Subcutaneous abdominal adipose tissue (tissue), 5 donors: ENCODE measurements at regions not wholly inside any gene's neighbourhood (a gene's known extent, or its start where the extent isn't known, plus 50 kb on each side); places are given as distances from the start of the nearest gene placed in this dataset.
"Not testable (repeated sequence)": the region's sequence is repeated elsewhere in the genome, so short reads cannot be mapped to it uniquely, and the experiment has no call there.

Experiments
- H3K27ac ChIP-seq: one replicate; pipeline ENCODE4 v1.7.0; 2013; ENCODE audit warnings: low read depth, mild to moderate bottlenecking, inconsistent platforms, low read length, moderate library complexity
- H3K27me3 ChIP-seq, 5 donors: one replicate each; pipeline ENCODE4 v1.7.0; 2013; ENCODE audit warnings: low read length in 5 of 5, inconsistent platforms in 1 of 5; ENCODE audit not compliant: control insufficient read depth in 5 of 5, insufficient read depth in 4 of 5
- H3K36me3 ChIP-seq, 5 donors: one replicate each; pipeline ENCODE4 v1.7.0; 2013; ENCODE audit warnings: low read length in 5 of 5; ENCODE audit not compliant: control insufficient read depth in 5 of 5, insufficient read depth in 5 of 5
- H3K4me1 ChIP-seq, 5 donors: one replicate each; pipeline ENCODE4 v1.7.0; 2013; ENCODE audit warnings: low read length in 5 of 5, mild to moderate bottlenecking in 3 of 5, moderate library complexity in 1 of 5; ENCODE audit not compliant: control insufficient read depth in 5 of 5, insufficient read depth in 5 of 5
- H3K4me3 ChIP-seq, 5 donors: one replicate each; pipeline ENCODE4 v1.7.0; 2013; ENCODE audit warnings: low read length in 5 of 5, low read depth in 1 of 5
- H3K9ac ChIP-seq, 5 donors: one replicate each; pipeline ENCODE4 v1.7.0; 2013; ENCODE audit warnings: low read length in 5 of 5, mild to moderate bottlenecking in 4 of 5, moderate library complexity in 3 of 5
- H3K9me3 ChIP-seq, 5 donors: one replicate each; pipeline ENCODE4 v1.7.0; 2013; ENCODE audit warnings: low read length in 5 of 5; ENCODE audit not compliant: control insufficient read depth in 5 of 5
- donor health status: healthy.
- donor health status: healthy.
- donor health status: healthy.
- donor health status: healthy.
- donor health status: healthy.

GRCh38 chr17:56710986-56711385 lies 117.5 kb downstream of the NOG start:
- Histone ChIP-seq H3K4me1 (peaks cover 0 to under 1% (median 0%) of the 10 kb centered on the region in 5 donors), H3K36me3 (no peaks in the 10 kb centered on the region), H3K27me3 (peaks cover 0 to 5% (median 0%) of the 10 kb centered on the region in 5 donors), H3K9ac (no peak overlapping the region), H3K9me3 (no peaks in the 10 kb centered on the region), H3K27ac (no peak overlapping the region), H3K4me3 (no peak overlapping the region)

DNA sequence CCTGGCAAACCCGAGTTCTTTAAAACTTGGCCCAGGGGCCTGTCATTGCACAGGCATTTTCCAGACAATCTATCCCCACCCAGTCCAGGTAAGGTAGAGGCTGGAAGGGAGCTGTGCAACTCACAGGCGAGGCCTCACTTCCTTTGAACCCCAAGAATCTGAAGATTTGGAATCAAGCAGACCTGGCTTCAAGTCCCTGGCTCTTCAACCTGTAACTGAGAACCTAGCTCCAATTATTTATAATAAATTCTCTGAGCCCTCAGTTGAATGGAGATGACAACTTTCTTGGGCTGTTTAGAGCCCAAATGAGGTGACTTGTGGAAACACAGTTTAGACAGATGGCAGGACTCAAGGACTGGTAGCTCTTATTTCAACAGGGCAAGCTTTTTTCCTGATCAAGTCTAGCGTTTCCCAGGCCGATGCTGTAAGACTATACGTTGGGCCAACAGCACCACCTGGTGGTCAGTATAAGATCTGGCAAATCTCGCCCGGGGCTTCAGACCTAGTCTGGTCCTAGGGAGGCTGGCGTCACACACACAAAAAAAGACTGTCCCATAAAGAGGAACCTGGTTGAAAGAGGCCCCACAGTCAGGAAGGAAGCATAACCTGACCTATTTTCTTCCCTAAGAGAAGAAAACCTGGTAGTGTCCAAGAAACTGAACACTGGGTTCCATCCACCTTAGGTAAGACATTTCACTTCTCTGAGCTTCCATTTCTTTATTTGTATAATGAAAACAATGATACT lies 117.9 kb downstream of the C17orf67 start:
- Histone ChIP-seq H3K9me3 (no peaks in the 10 kb centered on the region), H3K4me3 (no peak overlapping the region)

DNA sequence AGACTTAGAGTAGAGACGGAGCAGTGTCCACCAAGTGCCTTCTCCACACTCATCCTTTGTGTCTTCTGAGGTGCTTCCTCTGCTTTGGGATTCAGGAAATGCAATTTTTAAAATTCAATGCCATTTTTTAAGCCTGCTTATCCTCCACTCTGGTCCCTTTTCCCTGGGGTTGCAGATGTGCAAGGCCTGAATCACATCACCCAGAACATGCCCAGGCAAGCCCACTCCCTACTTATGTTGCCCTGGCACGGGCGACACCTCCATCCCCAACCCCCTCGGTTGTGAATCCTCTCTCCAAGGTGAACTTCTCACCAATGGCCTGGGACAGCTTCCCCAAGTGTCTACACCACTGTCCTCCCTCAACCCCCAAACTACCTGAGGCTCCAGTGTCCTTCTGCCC lies 116.2 kb downstream of the C17orf67 start:
- H3K9me3 ChIP-seq = no peaks in the 10 kb centered on the region
- H3K4me3 ChIP-seq = no peak overlapping the region
- no peaks in the 10 kb centered on the region for H3K36me3 ChIP-seq
- no peak overlapping the region for H3K9ac ChIP-seq
- H3K27ac ChIP-seq = no peak overlapping the region
- H3K27me3 ChIP-seq = peaks cover 0 to 4% (median 0%) of the 10 kb centered on the region in 5 donors
- peaks cover 0 to 2% (median 0%) of the 10 kb centered on the region in 5 donors for H3K4me1 ChIP-seq

More for the DNA sequence above, 117.9 kb downstream of the C17orf67 start:
- H3K9ac ChIP-seq = no peak overlapping the region
- peaks cover 0 to 4% (median 0%) of the 10 kb centered on the region in 5 donors for H3K27me3 ChIP-seq
- H3K27ac ChIP-seq = no peak overlapping the region
- no peaks in the 10 kb centered on the region for H3K36me3 ChIP-seq
- peaks cover 0 to 2% (median 0%) of the 10 kb centered on the region in 5 donors for H3K4me1 ChIP-seq

DNA sequence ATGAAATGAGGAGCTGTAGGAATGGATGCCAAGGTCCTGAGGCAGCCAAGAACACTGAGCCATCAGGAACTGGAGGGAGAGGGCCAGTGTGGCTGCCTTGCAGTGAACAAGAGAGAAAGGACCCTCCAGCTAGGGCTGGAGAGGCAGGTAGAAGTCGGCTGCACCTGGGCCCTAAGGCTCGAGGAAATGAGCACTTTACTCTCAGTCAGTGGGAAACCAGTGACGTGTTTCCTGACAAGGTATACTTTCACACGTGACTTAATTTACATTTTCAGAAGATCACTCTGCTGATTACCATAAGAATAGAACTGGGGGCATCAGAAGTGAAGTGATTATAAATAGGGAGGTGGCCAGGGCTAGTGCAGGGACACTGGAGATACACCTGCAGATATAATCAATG lies 115.2 kb downstream of the C17orf67 start:
- Histone ChIP-seq H3K27ac (no peak overlapping the region), H3K36me3 (no peaks in the 10 kb centered on the region), H3K4me3 (no peak overlapping the region), H3K27me3 (peaks cover 0 to 4% (median 0%) of the 10 kb centered on the region in 5 donors), H3K9me3 (no peaks in the 10 kb centered on the region), H3K9ac (no peak overlapping the region), H3K4me1 (peaks cover 0 to 2% (median 0%) of the 10 kb centered on the region in 5 donors)

DNA sequence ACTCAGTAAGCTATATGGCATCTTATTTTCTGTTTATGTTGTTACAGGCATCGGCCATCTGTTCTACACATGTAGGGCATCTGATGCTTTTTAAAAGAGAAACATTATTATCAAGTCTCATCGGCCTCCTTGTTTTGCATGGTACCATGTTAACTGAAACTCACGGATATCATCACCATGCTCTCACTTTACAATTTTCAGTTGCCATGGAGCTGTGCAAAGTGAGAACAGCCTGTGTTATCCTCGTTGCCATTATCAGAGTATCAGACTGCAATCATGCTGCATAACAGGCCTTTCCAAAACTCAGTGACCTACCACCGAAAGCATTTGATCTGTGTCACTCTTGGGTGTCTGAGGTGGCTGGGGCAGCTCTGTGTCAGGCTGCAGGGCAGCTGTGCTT lies 110.3 kb downstream of the C17orf67 start:
- no peaks in the 10 kb centered on the region for H3K36me3 ChIP-seq
- H3K4me1 ChIP-seq = peaks cover 0 to 13% (median 0%) of the 10 kb centered on the region in 5 donors
- no peak overlapping the region for H3K4me3 ChIP-seq
- no peak overlapping the region for H3K9ac ChIP-seq
- no peaks in the 10 kb centered on the region for H3K27me3 ChIP-seq
- H3K9me3 ChIP-seq = no peaks in the 10 kb centered on the region
- H3K27ac ChIP-seq = no peak overlapping the region

DNA sequence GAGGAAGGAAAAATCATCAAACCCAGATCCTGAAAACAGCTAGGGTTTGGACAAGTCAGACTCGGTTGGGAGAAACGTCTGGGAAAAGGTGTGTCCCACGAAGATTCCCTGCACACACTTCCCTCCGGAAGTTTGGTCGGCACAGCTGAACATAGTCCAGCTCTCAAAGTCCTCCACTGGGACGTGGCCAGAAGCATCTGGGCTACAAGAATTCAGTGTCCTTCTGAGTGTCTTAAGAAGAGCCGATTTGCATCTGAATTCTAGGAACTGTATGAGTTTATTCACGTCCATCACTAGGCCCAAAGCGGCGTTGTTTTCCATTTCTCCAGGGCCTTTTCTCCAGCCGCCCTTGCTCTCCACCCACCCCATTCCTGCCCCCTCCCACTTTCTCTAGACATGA lies 109.1 kb downstream of the C17orf67 start:
- H3K27me3 ChIP-seq = peaks cover 0 to 6% (median 0%) of the 10 kb centered on the region in 5 donors

DNA sequence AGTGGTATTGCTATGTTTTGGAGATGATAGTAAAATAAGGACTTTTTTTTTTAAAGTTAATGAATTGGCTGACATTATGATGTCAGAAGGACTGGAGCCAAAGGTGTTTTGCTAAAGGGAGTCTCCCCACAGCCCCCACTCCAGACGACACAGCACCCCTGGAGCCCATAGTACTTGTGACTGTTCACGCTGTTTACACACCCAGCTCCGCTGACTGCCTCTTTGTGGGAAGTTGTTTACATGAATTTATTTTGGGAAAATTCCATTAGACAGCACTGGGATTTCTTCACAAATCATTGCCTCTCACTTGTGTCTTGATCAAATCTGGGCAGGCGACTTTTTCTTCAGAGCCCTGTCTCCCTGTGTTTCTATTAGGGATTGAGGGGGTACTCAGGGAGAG lies 108.6 kb downstream of the C17orf67 start:
- no peaks in the 10 kb centered on the region for H3K36me3 ChIP-seq
- no peak overlapping the region for H3K9ac ChIP-seq
- peaks cover 0 to 6% (median 0%) of the 10 kb centered on the region in 5 donors for H3K27me3 ChIP-seq
- H3K9me3 ChIP-seq = no peaks in the 10 kb centered on the region
- H3K4me1 ChIP-seq = peaks cover 0 to 13% (median 0%) of the 10 kb centered on the region in 5 donors
- H3K27ac ChIP-seq = no peak overlapping the region
- no peak overlapping the region for H3K4me3 ChIP-seq

More for the DNA sequence above, 109.1 kb downstream of the C17orf67 start:
- Histone ChIP-seq H3K27ac (no peak overlapping the region), H3K4me3 (no peak overlapping the region), H3K36me3 (no peaks in the 10 kb centered on the region), H3K4me1 (peaks cover 0 to 13% (median 0%) of the 10 kb centered on the region in 5 donors), H3K9me3 (no peaks in the 10 kb centered on the region), H3K9ac (no peak overlapping the region)

DNA sequence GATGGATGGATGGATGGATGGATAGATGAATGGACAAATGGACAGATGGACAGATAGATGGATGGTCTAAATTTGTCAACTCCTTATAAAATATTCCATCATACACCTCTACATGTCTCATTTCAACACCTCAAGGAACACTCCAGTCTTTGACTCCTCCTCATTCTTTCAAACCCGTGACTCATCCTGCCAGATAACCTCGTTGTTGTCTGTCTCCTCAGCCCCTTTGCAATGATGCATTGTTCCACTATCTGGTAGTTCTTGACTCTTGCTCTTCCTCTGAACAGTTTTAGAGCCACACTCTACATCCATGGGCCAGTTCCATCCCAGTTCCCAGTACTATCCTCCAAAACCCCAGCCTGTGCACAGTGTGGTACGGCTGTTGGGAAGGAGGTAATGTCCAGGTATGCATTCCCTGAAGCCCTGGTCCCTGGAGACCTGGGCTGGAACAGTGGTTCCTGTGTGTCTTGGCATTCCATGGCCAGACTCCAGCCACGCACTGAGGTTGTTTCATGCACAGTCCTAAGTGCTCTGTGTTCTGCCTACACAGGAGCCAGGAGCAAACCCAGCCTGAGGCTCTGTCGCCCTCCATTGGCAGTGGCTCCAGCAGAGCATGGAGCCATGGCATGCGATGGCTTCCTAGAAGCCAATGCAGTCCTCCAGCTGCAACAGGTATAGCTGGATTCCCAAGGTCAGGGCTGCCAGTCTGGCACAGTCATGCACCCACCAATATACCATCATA lies 105.7 kb downstream of the C17orf67 start:
- H3K4me1 ChIP-seq = peaks cover 0 to 13% (median 0%) of the 10 kb centered on the region in 5 donors
- no peak overlapping the region for H3K9ac ChIP-seq
- no peaks in the 10 kb centered on the region for H3K9me3 ChIP-seq
- H3K27me3 ChIP-seq = peaks cover 0 to 6% (median 0%) of the 10 kb centered on the region in 5 donors
- no peak overlapping the region for H3K27ac ChIP-seq
- no peak overlapping the region for H3K4me3 ChIP-seq
- H3K36me3 ChIP-seq = no peaks in the 10 kb centered on the region

DNA sequence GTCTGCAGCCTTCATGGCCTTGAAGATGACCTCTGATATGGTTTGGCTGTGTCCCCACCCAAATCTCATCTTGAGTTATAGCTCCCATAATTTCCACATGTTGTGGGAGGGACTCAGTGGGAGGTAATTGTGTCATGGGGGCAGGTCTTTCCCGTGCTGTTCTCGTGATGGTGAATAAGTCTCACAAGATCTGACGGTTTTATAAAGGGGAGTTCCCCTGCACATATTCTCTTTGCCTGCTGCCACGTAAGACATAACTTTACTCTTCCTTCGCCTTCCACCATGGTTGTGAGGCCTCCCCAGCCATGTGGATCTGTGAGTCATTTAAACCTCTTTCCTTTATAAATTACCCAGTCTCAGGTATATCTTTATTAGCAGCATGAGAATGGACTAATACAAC lies 102.6 kb downstream of the C17orf67 start:
- not testable (repeated sequence) for H3K36me3 ChIP-seq, H3K4me3 ChIP-seq, H3K27me3 ChIP-seq, H3K4me1 ChIP-seq, H3K27ac ChIP-seq, H3K9ac ChIP-seq, H3K9me3 ChIP-seq

DNA sequence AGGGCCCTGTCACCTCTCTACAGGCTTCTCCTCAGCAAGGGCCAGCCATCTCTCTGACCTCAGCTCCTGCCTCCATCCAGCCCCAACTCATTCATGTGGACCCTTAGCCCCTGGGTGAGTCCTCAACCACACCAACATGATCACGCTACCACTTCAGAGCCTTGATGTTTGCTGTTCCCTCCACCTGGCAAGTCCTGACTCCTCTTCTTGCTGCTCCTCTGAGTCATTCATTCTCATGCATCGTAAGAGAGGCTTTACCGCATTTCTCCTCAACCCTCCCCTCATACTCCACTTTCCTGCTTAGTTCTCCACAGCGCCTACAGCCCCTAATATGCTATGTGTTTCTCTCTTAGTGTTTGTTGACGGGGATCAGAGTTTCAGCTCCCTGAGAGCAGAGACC lies 99.9 kb downstream of the C17orf67 start:
- Histone ChIP-seq H3K36me3 (no peaks in the 10 kb centered on the region), H3K4me3 (no peak overlapping the region), H3K4me1 (no peaks in the 10 kb centered on the region), H3K27me3 (peaks cover 0 to 7% (median 0%) of the 10 kb centered on the region in 5 donors), H3K9ac (no peak overlapping the region), H3K9me3 (no peaks in the 10 kb centered on the region), H3K27ac (no peak overlapping the region)
